ENCODE measurements at regions not wholly inside any gene's neighbourhood (a gene's known extent, or its start where the extent isn't known, plus 50 kb on each side); places are given as distances from the start of the nearest gene placed in this dataset.

DNA sequence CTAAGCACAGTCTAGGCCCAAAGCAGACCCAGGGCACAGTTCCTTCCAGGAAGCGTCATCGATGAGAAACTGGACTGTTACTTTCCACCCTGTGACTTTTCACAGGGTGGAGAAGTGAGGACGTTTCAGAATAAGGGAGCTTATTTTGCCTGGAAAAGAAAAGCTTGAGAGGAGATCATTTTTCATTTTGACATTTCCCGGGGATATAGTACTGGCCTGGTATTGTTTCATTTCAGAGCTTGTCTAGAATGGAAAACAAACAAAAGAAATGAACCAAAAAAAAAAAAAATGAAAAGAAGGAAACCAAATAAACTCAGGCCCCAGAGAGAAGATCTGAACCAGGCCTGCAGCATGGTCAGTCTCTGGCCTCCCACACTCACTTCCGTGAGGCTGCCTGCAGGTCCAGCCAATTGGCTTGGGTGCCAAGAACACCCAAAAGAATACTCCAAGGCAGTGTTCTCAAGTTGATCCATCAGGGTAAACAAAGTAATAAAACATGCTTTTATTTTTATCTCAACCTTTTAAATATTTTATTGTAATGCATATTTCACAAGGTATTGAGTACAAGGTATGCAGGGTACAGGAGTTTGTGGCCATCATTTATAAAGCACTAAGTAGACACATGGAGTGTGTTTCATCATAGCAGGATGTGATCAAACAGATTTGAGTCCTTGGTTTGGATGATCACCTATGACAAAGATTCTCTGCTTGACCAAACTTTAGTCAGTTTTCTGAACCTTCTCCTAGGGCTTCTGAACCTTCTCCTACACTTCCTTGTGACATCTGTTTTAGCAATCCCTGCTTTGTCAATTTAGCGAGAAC lies 176.9 kb upstream of the GGTLC1 start:
- DNase-seq, result no peak

DNA sequence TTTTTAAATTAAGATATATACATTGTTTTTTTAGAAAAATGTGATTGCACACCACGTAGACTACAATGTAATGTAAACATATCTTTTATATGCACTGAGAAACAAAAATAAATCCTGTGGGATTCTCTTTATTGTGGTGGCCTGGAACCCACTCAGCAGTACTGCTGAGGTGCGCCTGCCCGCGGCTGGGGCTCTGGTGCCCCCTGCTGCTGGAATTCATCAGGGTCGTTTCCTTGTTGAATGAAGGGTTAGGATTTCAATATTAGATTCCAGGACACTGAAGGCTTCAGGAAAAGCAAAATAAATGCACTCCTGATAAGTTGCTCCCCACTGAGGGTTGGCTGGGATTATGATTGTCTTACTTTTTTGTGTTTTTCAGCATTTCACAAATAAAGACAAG lies 175.8 kb upstream of the GGTLC1 start:
- DNase-seq, result no peak

DNA sequence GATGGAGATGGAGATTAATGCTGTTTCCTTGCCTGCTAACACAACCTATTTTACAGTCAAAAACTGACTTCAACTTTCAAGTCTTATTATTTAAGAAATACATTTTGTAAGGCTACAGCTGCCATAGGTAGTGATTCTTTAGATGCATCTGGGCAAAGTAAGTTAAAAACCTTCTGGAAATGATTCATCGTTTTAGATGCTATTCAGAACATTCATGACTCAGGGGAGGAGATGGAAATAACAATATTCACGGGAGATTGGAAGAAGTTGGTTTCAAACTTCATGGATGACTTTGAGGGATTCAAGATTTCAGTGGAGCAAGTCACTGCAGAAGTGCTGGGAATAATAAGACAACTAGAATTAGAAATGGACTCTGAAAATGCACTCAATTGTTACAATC lies 174.9 kb upstream of the GGTLC1 start:
- DNase-seq, result no peak

DNA sequence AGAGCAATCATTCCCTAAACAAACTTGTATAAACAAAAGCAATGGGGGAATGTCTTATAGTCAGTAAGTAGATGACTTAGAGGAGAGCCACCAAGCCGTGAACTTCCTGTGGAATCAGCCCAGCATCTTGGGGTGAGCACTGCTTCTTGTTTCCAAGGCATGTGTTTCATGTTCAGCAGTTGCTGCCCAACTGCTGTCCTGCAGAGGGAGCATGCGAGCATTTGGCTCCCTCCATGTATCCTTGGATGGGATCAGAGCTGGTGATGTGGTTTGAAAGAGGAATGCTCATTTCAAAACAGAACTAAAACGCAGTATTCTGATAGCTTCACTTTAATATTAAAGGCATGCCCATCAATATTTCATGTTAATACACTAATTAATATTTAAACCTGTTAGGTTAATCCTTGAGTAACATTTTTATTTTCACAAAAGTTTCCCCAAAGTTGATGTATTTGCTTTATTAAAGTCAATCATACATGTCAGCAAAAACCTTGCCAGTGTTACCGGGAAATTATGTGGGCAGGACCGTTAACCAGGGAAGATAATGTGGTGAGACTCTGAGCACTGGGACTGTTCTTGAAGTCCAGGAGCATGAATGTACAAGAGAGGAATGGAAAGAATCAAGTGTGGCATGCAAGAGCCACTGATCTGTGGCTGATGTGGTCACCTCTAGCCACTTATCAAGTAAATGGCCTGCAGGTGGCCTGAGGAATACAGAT lies 172.1 kb upstream of the GGTLC1 start:
- no peak for DNase-seq

DNA sequence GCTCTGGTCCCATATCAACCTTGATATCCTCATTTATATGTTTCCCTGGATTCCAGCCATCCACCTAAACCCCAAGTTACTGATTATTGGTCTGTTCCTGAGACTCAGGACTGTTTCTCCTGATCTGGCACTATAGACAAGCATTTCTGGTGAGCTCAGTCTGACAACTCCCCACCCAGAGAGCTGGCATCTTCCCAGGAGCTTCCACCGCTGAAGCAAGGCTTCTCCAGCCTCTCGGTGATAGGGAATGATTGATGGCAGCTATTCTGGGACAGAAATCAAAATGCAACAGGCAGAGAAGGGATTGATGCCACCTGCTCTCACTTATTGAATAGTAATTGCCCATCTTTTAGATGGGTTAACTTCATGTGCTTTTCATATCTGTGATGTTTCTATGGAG lies 169.7 kb upstream of the GGTLC1 start:
- no peak for DNase-seq

DNA sequence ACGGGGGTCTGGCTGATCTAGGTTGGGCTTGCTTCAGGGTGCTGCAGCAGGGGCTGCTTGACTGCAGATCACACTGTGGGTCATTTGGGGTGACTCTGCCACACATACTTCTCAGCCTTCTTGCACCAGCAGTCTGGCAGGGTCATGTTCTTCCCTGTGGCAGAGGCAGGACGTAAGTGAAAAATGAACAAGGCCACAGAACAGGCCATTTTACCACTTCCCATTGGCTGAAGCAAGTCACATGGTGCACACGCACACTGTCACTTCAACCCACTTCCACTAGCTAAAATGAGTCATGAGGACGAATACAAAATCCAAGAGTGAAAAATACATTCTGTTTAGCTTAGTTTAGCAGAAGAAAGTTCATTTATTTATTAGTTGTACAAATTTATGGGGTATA lies 168.6 kb upstream of the GGTLC1 start:
- DNase-seq, result no peak

DNA sequence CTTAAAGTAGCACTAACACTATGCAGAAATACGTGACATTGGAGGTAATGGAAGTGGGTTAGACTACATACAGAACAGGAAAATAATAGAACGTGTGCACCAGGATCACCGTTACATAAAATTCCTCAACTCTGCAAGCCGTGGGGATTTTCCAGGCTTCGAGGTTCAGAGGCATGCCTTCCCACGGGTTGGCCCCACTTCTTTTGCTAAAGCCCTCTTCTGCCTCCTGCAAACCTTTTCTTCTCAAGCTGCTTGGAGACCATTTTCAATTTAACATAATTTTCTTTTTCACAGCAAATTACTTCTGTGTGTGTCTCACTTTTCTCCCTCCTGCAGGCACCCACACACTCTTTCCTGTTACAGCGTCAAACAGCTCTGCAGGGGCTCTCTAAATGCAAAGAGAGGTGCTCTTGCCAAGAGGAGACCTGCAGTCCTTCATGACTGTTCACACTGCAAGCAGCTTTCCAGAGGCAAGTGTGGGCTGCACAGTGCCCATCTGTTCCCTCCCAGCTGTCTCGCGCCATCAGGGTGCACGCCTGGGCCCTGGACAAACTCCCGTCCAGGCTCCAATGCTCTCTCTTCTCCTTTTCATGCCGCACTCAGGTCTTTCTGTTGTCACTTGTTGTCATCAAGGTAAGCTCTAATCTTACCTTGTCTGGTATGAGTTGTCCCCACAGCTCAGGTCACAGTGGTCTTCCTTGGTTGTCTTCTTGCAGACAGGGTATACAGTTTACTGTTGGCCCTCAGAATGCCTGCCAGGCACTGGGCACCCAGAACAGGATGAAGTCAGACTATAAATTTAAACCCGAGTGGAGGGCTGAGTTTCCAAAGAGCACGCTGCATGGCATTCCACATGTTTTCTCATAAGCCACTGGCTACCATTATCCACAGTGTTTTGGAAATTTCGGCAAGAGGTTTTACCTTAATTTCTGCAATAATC lies 164.8 kb upstream of the GGTLC1 start:
- no peak for DNase-seq

DNA sequence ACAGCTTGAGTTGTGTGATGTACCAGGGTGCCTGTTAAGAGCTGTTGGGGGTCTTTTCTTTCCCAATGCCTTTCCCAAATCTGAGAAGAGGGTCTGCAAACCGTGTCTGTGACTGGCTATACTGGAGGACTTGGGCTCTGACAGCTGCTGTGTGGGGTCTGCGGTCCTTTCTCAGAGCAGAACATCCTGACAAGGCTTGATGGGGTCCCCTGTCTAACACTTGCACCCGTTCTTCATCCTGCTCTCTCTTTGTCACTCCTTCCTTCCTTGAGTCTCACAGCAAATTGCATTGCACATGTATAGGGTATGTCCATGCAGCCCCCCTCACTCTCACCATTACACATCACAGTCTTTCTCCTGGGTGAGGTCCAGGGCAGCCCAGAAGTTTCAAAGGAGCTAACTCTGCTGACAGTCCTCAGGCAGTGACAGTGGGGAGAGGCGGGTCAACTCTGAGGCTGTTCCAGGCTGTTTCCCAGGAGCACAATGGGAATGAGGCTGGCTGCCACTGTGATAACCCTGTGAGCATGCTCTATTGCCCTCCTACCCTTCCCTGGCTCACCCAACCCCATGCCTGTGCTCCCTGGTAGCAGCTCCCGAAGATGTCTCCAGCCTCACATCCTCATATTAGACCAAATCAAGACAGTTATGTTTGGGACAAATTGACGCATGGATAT lies 163.2 kb upstream of the GGTLC1 start:
- no peak for DNase-seq

DNA sequence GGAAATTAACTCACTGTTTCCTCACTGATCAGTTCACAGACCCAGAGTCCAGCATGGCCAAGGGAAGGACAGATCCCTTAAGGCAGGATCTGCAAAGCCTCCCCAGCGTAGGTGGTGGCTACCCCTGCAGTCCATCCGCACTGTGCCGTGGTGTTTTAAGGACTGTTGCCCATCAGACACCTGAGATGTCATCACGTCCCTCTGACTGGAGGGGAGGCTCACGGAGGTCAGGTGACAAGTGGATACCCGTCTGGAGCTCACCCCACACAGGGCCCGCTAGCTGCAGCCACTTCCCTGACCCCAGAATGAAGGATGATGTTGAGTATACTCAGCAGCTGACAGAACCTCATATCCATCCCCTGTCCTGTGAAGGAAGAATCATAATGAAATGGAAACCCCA lies 161.8 kb upstream of the GGTLC1 start:
- no peak for DNase-seq

DNA sequence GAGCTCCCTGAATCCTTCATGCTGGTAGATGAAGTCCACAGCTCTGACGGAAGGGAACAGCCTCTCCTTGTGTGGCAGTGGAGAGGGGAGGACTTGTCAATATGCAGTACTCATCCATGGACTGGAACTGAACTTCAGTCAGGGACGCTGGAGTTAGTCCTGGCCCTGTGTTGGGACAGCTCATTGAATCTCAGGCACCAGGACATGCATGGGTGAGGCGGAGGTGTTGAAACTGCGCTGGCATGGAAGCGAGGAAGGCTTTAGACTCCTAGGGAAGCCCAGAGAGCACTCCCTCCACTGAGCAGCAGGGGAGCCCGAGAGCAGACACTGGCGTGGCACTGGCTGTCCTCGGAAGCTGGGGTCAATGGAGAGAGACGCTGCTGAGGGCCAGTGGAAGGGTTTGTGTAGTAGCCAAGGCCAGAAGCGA lies 161.3 kb upstream of the GGTLC1 start:
- no peak for DNase-seq

DNA sequence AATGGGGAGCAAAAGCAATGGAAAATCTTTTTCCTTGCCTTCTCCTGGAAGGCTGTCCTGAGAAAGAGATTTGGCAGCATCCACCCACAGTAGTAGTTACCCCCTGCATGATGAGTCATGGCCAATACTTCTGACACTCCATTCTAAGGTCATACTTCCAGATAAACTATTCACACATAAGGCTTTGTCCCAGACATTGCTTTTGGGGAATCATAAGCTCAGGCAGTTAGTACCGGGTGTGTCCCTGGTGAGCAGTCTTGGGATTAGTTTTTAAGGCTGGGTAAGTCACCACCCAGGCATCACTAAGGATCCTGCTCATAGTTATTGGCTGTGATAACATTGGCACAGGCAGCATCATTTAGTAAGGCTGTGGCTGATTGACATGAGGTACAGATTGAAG lies 160.6 kb upstream of the GGTLC1 start:
- DNase-seq, result no peak

DNA sequence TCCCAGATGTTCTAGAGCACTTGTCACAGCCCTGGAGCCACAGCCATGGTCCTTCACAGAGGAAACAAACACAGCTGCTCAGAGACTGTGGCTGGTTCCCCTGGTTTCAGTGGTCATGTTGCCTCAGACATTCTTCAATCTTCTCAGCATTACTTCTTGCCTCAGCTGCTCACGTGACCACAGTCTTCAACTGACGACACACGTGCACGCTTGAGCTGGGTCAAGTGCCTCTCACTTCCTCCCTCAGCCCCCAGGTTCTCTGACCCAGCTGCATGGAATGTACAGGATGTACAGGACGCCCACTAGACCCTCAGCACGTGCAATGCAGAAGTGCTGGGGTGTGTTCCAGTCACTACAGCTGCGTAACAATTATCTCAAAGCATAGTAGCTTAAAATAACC lies 159.8 kb upstream of the GGTLC1 start:
- no peak for DNase-seq

DNA sequence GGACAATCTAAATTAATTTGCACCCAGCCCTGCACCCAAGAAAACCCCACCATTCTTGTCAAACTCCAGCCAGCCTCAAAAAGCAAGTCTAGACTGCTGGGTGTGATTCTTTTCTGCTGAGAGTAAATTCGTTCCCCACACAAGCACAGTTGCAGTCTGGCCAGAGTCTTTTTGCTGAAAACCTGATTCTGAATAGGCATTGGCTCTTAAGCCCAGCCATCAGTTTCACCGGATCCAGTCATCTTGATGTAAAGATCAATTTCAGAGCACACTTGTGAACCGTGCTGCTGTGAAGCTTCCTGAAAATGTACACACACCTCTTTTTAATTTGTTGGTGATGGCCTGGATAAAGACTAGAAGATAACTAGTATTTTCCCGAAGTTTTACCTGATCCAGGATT lies 159.4 kb upstream of the GGTLC1 start:
- DNase-seq, result no peak

DNA sequence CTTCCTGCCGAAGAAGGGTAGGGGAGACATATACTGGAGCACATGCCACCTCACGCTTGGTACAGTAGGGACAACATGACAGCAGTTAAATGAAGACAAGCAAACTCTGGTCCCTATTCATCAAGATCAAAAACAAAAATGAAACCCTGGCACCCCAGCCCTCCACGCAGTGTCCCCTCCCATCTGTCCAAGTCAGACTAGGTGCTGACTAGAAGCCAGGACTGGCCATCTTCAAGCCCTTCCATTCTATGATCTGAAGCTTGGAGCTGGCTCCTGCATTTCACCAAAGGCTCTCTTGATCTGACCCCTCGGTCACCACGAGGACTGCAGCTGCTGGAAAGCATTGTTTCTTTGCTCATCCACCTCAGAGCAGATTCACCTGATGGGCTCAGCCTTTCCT lies 158.9 kb upstream of the GGTLC1 start:
- no peak for DNase-seq

DNA sequence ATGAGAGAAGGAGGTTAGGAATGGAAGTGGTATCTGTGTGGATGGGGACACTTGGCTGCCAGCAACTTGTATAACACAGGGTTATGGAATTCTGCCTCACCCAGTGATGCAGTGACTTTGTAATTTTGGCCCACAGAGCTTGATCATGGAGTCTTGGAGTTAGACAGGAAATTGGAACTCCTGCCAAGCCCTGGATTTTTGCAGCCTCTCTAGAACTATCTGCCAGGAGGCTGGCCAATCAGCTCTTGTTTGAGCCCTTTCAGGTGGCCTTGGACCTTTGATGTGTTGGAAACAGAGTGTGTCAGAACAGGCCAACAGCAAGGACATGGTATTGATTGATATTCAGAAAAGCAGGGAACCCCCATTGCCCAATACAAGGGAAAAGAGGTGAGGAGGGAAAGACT lies 157.7 kb upstream of the GGTLC1 start:
- DNase-seq, result no peak

DNA sequence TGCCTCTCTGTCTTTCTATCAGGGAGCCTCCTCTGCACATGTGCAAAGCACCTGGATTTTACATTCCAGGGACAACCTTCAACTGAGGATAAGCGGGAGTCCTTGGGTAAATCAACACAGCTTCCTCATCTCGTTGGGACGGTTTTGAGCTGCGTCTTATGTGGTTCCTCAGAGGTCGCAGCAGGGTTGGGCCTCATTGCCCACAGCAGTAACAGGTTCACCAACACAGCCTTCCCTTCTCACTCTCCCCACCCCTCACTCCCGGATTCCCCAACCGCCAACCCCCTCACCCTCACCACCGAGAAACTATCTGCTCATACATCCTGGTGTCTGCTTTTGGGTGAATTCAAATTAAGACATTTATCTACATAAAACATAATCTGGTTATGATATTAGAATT lies 155.8 kb upstream of the GGTLC1 start:
- DNase-seq, result no peak

DNA sequence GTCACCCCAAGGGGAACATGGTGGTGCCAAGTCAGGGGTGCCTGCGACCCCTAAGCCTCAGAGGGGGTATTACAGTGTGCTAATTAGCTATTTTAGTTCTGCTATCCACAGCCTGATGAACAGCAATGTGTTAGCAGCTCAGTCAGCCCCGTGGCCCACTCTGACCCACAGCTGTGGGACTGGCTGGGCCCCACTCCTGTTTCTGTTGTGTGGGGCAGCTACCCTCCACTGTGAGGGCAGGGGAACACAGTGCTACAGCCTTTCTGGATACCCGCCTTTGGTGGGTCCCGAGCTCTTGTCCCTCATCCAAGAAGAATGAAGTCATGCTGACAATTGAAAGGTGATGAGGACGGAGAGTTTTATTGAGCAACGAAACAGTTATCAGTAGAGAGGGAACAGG lies 152.5 kb upstream of the GGTLC1 start:
- DNase-seq, result no peak

DNA sequence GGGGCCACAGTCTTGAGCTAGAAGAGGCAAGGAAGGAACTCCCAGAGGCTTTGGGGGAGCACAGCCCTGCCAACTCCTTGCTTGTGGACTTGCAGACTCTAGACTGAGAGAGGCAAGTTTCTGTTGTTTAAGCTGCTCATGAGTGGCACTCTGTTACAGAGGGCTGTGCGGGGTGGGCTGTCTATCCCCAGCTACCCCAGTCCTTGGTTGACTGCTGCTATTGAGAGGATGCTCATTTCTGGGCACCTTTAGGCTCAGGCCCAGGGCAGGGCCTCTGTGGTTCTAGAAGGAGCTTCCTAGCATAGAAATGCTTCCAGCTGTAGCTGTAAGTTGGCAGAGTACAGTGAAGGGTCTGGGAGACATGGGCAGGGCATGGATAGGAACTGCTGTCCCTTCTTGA lies 151.3 kb upstream of the GGTLC1 start:
- DNase-seq, result no peak

DNA sequence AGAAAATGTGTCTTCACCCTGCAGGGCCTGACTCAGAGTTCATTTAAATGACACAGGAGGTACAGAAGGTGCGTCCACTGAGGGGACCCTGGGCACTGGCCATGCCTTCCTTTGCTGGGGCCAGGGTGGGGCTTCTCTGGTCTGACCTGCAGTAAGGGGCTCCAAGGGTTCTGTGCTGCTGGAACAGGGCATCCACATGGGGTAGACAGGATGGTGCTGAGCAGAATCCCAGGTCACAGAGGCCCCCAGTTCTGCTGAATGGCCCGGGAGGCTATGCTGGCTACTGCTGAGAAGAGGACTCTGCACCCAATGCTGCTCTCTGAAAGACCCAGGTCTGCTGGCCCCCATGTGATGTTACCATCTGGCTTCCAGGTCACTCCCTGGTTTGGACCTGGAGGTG lies 150.4 kb upstream of the GGTLC1 start:
- DNase-seq, result no peak

DNA sequence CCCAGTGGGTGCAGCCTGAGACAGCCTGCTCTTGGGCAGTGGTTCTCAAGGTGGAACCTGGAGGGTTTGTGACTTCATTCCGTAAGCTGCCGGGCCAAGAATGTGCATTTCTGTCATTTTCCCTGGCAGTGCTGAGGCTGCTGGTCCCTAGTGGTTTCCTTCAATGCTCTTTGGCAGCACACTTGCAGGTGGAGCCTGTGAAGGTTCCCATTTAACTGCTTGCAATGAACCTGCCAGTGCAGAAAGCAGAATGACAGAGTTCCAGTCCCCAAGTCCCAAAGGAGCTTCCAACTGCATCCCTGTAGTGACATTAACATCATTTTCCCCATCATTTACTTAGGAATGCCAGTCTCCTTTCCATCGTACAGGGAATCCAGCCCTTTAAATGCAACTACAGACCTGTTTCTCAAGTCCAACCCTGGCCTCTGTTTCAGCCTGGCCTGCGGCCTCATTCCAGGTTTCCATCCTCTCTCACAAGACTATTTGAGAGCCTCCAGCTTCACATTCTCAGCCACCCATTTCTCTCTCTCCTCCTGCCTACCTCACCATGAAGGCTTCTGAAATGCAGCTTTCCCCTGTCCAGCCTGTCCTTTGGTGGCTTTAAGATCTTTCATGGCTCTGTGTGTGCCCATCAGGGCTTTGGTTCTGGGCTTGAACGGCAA lies 149.7 kb upstream of the GGTLC1 start:
- no peak for DNase-seq

DNA sequence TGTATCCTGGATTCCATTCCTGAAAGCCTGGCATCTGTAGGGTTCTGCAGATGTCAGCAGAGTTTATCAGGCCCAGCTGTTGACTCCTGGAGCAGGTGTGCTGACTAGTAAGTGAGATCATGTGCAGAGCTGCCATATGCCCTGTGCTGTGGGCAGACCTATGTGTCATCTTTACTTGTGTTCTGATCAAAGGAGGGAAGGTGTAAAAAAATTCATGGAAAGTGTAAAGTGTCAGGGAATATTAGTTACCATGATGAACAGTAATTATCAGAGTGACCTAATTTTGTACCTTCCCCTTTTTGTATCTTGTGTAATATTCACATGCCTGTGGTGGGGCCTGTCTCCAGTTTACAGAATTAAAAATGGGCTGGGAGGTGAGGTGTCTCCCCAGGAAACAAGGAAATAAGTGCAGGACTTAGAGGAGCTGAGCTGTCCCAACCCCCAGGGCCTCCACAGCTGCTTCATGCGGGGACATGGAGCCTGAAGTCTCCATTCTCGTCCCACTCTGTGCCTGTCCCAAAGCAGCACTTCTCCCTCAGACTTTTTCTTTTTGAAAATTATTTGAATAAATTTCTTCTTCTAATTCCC lies 148.2 kb upstream of the GGTLC1 start:
- DNase-seq, result no peak

DNA sequence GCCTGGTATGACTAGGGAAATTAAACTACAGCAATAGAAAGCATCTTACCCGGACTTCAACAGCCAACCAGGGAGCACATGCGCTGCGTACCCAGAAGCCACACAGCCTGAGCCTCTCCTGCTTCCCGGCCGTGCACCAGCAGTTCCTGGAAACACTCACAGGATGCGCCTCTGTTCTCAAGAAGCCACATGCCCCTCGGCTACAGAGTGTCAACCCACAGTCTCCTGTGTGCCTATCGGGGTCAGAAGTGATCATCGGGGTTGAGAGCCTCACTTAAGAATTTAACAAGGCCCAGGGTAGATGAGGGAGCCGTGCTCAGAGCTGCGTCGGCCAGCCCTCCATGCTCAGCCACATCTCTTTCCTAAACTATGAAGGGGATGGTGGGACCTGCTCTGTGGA lies 147.2 kb upstream of the GGTLC1 start:
- no peak for DNase-seq

All from activated CD8-positive, alpha-beta memory T cell treated with anti-CD3 and anti-CD28 coated beads, Interleukin-2, amount 50 U/mL, for 48 hours (primary cell).